IPS-20b (cell line): ENCODE measurements at regions not wholly inside any gene's neighbourhood (a gene's known extent, or its start where the extent isn't known, plus 50 kb on each side); places are given as distances from the start of the nearest gene placed in this dataset.

Source experiments
- H3K27ac ChIP-seq: one replicate; pipeline ENCODE4 v1.5.1; 2013; ENCODE audit warnings: low read length
- H3K27me3 ChIP-seq: 2 replicates; pipeline ENCODE4 v1.6.1; 2013; ENCODE audit warnings: mild to moderate bottlenecking, low read length, inconsistent platforms; ENCODE audit not compliant: insufficient read depth
- H3K36me3 ChIP-seq: 2 replicates; pipeline ENCODE4 v1.6.1; 2013; ENCODE audit warnings: low read depth, mild to moderate bottlenecking, inconsistent platforms, low read length, moderate library complexity; ENCODE audit not compliant: insufficient read depth
- H3K4me1 ChIP-seq: 2 replicates; pipeline ENCODE4 v1.6.1; 2013; ENCODE audit warnings: mild to moderate bottlenecking, control low read depth, inconsistent platforms, low read length, moderate library complexity; ENCODE audit not compliant: insufficient read depth
- H3K4me3 ChIP-seq: 2 replicates; pipeline ENCODE4 v1.5.1; 2013; ENCODE audit warnings: mild to moderate bottlenecking, low read length, inconsistent platforms
- H3K9ac ChIP-seq: 2 replicates; pipeline ENCODE4 v1.6.1; 2013; ENCODE audit warnings: low read depth, mild to moderate bottlenecking, inconsistent platforms, low read length, moderate library complexity
- H3K9me3 ChIP-seq: 2 replicates; pipeline ENCODE4 v1.6.1; 2013; ENCODE audit warnings: mild to moderate bottlenecking, low read depth, low read length, inconsistent platforms; ENCODE audit not compliant: insufficient read depth

DNA sequence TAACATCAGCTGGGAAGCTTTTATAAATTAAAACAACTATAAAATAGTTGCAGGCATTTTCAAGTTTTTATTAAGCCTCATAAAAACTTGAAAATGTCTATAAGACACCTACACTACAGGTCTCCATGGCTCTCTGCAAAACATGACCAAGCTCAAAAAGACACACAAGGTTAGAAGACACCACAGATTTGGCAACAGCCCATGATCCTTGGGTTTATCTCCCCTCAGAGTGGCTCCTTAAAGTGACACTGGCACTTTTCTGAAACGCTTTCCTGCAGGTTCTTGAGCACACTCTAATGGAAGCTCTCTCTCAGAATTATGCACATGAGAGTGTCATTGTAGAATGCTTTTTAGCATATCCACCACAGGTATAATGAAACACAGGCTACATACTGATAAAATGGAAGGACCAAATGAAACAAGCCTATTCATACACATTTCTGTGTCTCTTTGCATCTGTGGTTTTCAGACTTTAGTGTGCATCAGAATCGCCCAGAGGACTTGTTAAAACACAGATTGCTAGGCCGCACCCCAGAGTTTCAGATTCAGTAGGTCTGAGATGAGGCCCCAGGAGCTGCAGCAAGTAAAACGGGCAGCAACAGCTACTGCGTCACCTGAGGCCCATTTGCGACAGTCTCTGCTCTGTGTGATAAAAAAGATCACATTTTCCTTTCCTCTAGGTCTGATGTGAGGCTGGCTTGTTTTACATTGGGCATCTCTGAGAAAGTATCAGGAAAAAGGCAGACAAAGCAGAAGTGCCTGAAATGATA is 75.0 kb upstream of the WSB1 start:
- Histone ChIP-seq H3K9ac (no peak overlapping the region), H3K27ac (no peak overlapping the region), H3K4me3 (no peak overlapping the region), H3K9me3 (peaks cover 34% of the 10 kb centered on the region), H3K27me3 (no peaks in the 10 kb centered on the region), H3K4me1 (no peaks in the 10 kb centered on the region), H3K36me3 (no peaks in the 10 kb centered on the region)

DNA sequence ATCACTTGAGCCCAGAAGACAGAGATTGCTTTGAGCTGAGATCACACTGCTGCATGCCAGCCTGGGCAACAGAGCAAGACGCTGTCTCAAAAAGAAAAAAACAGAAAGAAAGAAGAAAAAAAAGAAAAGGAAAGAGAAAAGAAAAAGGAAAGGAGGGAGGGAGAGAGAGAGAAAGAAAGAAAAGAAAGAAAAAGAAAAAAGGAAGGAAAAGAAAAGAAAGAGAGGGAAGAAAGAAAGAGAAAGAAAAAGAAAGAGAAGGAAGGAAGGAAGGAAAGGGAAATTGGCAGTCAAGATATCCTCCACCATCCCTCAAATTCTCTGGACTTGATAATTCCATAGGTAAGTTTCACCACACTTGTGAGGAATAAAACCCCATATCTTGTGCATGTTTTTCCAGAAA is 71.4 kb upstream of the WSB1 start:
- no peak overlapping the region for H3K9ac ChIP-seq
- no peaks in the 10 kb centered on the region for H3K4me1 ChIP-seq
- H3K36me3 ChIP-seq: no peaks in the 10 kb centered on the region
- H3K27ac ChIP-seq: no peak overlapping the region
- H3K9me3 ChIP-seq: peaks cover 18% of the 10 kb centered on the region
- H3K4me3 ChIP-seq: no peak overlapping the region
- H3K27me3 ChIP-seq: no peaks in the 10 kb centered on the region

DNA sequence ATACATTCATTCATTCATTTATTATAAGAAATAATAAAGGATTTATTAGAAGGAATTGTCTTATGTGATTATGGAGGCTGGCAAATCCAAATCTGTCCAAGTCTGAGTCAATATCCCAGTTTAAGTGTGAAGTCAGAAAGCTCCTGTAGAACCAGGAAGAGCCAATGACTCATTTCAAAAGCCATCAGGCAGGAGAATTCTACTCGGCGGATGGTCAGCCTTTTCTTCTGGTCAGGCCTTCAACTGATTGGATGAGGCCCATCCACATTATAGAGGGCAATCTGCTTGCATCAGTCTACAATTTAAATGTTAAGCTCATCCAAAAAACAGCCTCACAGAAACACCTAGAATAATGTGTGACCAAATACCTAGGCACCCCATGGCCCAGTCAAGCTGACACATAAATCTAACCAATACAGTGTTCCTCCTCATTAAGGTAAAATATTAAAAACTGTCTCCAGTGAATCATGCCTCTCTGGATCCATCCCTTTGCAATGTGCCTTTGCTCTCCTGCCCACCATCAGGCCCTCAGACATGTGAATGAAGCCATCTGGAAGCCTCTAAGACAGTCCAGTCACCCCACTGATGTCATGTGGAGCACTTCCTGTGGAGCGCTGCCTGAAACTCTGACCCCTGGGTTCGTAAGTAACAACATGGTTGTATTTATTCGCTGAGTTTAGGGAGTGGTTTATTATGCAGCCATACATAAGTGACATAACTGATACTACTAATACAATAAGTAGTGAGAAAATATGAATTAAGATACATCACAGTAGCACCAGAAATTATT is 69.2 kb upstream of the WSB1 start:
- H3K36me3 ChIP-seq: no peaks in the 10 kb centered on the region
- H3K4me3 ChIP-seq: no peak overlapping the region
- H3K9me3 ChIP-seq: peaks cover 11% of the 10 kb centered on the region
- no peaks in the 10 kb centered on the region for H3K27me3 ChIP-seq
- no peak overlapping the region for H3K27ac ChIP-seq
- no peak overlapping the region for H3K9ac ChIP-seq
- no peaks in the 10 kb centered on the region for H3K4me1 ChIP-seq

- Histone ChIP-seq H3K36me3 (no peaks in the 10 kb centered on the region), H3K27me3 (no peaks in the 10 kb centered on the region), H3K9me3 (peaks cover 11% of the 10 kb centered on the region), H3K9ac (no peak overlapping the region), H3K4me1 (no peaks in the 10 kb centered on the region), H3K4me3 (no peak overlapping the region), H3K27ac (no peak overlapping the region)
Measured at GRCh38 chr17:27226611-27227230, 67.2 kb upstream of the WSB1 start.

- H3K27me3 ChIP-seq: no peaks in the 10 kb centered on the region
- no peaks in the 10 kb centered on the region for H3K4me1 ChIP-seq
- H3K36me3 ChIP-seq: no peaks in the 10 kb centered on the region
- no peak overlapping the region for H3K9ac ChIP-seq
- H3K9me3 ChIP-seq: peaks cover 7% of the 10 kb centered on the region; the same call in 1 of the 2 replicates
- no peak overlapping the region for H3K4me3 ChIP-seq
- H3K27ac ChIP-seq: no peak overlapping the region
Measured at GRCh38 chr17:27230996-27231395, 62.9 kb upstream of the WSB1 start.

GRCh38 chr17:27232328-27232727 is 61.6 kb upstream of the WSB1 start:
- Histone ChIP-seq H3K27me3 (no peaks in the 10 kb centered on the region), H3K36me3 (no peaks in the 10 kb centered on the region), H3K9me3 (no peaks in the 10 kb centered on the region), H3K9ac (no peak overlapping the region), H3K4me1 (no peaks in the 10 kb centered on the region), H3K4me3 (no peak overlapping the region), H3K27ac (no peak overlapping the region)

DNA sequence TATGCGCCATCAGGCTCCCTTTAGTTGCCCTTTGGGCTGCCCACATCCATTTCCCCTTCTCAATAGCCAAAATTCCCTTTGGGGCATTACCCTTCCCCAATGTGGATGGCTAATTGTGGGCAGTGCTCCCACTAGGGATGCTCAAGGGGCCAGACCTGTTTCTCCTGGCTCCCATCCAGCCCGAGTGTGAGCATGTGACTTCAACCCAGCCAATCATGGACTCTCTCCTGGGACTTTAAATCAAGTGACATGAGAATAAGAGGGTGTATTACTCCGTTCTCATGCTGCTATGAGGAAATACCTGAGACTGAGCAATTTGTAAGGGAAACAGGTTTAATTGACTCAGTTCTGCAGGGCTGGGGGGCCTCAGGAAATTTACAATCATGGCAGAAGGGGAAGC is 60.9 kb upstream of the WSB1 start:
- H3K27ac ChIP-seq: no peak overlapping the region
- H3K9me3 ChIP-seq: no peaks in the 10 kb centered on the region
- no peaks in the 10 kb centered on the region for H3K27me3 ChIP-seq
- no peak overlapping the region for H3K9ac ChIP-seq
- no peaks in the 10 kb centered on the region for H3K4me1 ChIP-seq
- no peaks in the 10 kb centered on the region for H3K36me3 ChIP-seq
- H3K4me3 ChIP-seq: no peak overlapping the region

- Histone ChIP-seq H3K9me3 (no peaks in the 10 kb centered on the region), H3K27ac (no peak overlapping the region), H3K9ac (no peak overlapping the region), H3K36me3 (no peaks in the 10 kb centered on the region), H3K4me1 (no peaks in the 10 kb centered on the region), H3K27me3 (no peaks in the 10 kb centered on the region), H3K4me3 (no peak overlapping the region)
Measured at GRCh38 chr17:27233776-27234175, 60.1 kb upstream of the WSB1 start.

GRCh38 chr17:27236717-27237315 is 57.1 kb upstream of the WSB1 start:
- Histone ChIP-seq H3K9me3 (no peaks in the 10 kb centered on the region), H3K9ac (no peak overlapping the region), H3K27me3 (no peaks in the 10 kb centered on the region), H3K4me3 (no peak overlapping the region), H3K27ac (no peak overlapping the region), H3K4me1 (0 out of 2 replicates have a peak, but pooled peaks cover 3% of the 10 kb centered on the region), H3K36me3 (no peaks in the 10 kb centered on the region)

- Histone ChIP-seq H3K4me1 (0 out of 2 replicates have a peak, but pooled peaks cover 3% of the 10 kb centered on the region), H3K4me3 (no peak overlapping the region), H3K36me3 (no peaks in the 10 kb centered on the region), H3K27ac (no peak overlapping the region), H3K27me3 (no peaks in the 10 kb centered on the region), H3K9me3 (no peaks in the 10 kb centered on the region), H3K9ac (no peak overlapping the region)
Measured at GRCh38 chr17:27237890-27238289, 56.0 kb upstream of the WSB1 start.

DNA sequence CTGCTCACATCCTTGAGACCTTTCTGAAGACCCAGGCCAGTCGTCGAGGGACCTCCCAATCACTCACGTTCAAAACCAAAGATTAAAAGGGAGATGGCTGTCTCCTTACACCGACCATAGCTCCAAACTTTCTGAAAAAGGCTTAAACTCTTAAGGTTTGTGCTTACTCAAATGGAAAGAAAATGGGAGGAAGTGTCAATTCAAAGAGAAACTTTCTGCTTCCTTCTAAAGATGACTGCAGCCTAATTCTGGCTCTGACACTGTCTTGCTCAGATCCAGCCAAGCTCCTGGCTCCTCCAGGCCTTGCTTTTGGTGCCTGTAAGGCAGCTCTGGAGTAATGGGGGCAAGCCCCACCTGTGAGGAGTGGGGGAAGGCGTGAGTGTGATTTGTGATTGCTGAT is 54.9 kb upstream of the WSB1 start:
- H3K27me3 ChIP-seq: no peaks in the 10 kb centered on the region
- no peaks in the 10 kb centered on the region for H3K9me3 ChIP-seq
- 0 out of 2 replicates have a peak, but pooled peaks cover 3% of the 10 kb centered on the region for H3K4me1 ChIP-seq
- no peak overlapping the region for H3K27ac ChIP-seq
- H3K9ac ChIP-seq: no peak overlapping the region
- no peaks in the 10 kb centered on the region for H3K36me3 ChIP-seq
- H3K4me3 ChIP-seq: no peak overlapping the region
